H1 (cell line): ENCODE measurements at regions not wholly inside any gene's neighbourhood (a gene's known extent, or its start where the extent isn't known, plus 50 kb on each side); places are given as distances from the start of the nearest gene placed in this dataset.

Source experiments
- ASH2L ChIP-seq: fragments of 200-600, 300-600 bp; sonication (generic); IDR thresholded peaks from one replicate; pipeline ENCODE4 v1.7.1; 2017; ENCODE audit warnings: low read length
- EP300 ChIP-seq, 2 experiments: IDR thresholded peaks; 1 replicate in 1 of 2; 2 replicates in 1 of 2; pipeline ENCODE4 v1.6.1; 2011 to 2012; ENCODE audit warnings: low read depth in 2 of 2, low read length in 2 of 2, mild to moderate bottlenecking in 2 of 2, borderline replicate concordance in 1 of 2, inconsistent platforms in 1 of 2, moderate library complexity in 1 of 2
- EZH2 ChIP-seq: fragments of 200-600 bp; sonication (generic); IDR thresholded peaks from 2 replicates; pipeline ENCODE4 v1.7.1; 2012; ENCODE audit warnings: low read depth, mild to moderate bottlenecking, moderate library complexity, low read length, inconsistent platforms; ENCODE audit not compliant: severe bottlenecking
- GABPA ChIP-seq: IDR thresholded peaks from 2 replicates; pipeline ENCODE4 v1.6.1; 2011; ENCODE audit warnings: mild to moderate bottlenecking, low read length, moderate library complexity, borderline replicate concordance; ENCODE audit not compliant: insufficient read depth
- POLR2A ChIP-seq, 2 experiments: IDR thresholded peaks; 1 replicate in 1 of 2; 2 replicates in 1 of 2; pipeline ENCODE4 v1.6.1; 2011; ENCODE audit warnings: low read depth in 2 of 2, low read length in 2 of 2, mild to moderate bottlenecking in 2 of 2; ENCODE audit errors: control extremely low read depth in 1 of 2
- RFX5 ChIP-seq: IDR thresholded peaks from 2 replicates; pipeline ENCODE4 v1.6.1; 2011; ENCODE audit warnings: low read depth, low read length, improper control_type of control experiment, borderline replicate concordance
- SP2 ChIP-seq: IDR thresholded peaks from 2 replicates; pipeline ENCODE4 v1.6.1; 2012; ENCODE audit warnings: mild to moderate bottlenecking, low read length, inconsistent platforms
- TAF1 ChIP-seq: IDR thresholded peaks from 2 replicates; pipeline ENCODE4 v1.6.1; 2011; ENCODE audit warnings: mild to moderate bottlenecking, low read depth, low read length
- TCF12 ChIP-seq: IDR thresholded peaks from 2 replicates; pipeline ENCODE4 v1.6.1; 2011; ENCODE audit warnings: low read depth, mild to moderate bottlenecking, low read length
- YY1 ChIP-seq: IDR thresholded peaks from 2 replicates; pipeline ENCODE4 v1.6.1; 2011; ENCODE audit warnings: low read depth, mild to moderate bottlenecking, low read length
- ZNF274 ChIP-seq: IDR thresholded peaks from 2 replicates; pipeline ENCODE4 v1.7.0; 2012; ENCODE audit warnings: low read length, borderline replicate concordance; ENCODE audit errors: extremely low read depth
- TF ChIP-seq, protein P1 (sequence below), 3 experiments: IDR thresholded peaks; 1 replicate in 2 of 3; 2 replicates in 1 of 3; pipeline versions ENCODE4 v1.5.1 to v1.6.1; 2011; ENCODE audit warnings: low read length in 3 of 3, mild to moderate bottlenecking in 3 of 3, inconsistent platforms in 2 of 3, low read depth in 1 of 3, moderate library complexity in 1 of 3; ENCODE audit not compliant: insufficient read depth in 1 of 3; ENCODE audit errors: control extremely low read depth in 1 of 3

DNA sequence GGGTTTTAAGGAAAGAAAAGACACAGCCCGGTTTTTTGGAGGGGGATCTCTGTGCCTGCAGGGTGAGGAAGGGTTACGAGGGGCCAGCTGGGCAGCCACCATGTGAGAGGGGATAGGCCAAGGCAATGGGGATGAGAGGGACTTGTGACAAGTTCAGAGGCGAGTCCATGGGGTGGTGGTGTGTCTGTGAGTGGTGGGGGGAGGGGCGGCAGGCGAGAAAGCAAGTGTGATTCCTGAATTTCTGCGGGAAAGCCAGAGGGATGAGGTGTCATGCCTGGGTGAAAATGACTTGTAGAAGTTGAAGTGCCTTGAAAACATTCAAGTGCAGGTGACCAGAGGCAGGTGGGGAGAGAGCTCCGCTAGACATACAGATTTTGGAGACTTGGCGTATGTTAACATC, 61.0 kb upstream of the RNF32 start:
- TF ChIP-seq, protein P1, sequence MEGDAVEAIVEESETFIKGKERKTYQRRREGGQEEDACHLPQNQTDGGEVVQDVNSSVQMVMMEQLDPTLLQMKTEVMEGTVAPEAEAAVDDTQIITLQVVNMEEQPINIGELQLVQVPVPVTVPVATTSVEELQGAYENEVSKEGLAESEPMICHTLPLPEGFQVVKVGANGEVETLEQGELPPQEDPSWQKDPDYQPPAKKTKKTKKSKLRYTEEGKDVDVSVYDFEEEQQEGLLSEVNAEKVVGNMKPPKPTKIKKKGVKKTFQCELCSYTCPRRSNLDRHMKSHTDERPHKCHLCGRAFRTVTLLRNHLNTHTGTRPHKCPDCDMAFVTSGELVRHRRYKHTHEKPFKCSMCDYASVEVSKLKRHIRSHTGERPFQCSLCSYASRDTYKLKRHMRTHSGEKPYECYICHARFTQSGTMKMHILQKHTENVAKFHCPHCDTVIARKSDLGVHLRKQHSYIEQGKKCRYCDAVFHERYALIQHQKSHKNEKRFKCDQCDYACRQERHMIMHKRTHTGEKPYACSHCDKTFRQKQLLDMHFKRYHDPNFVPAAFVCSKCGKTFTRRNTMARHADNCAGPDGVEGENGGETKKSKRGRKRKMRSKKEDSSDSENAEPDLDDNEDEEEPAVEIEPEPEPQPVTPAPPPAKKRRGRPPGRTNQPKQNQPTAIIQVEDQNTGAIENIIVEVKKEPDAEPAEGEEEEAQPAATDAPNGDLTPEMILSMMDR (IDR thresholded peaks at IDR 0.05; ENCODE audit: control extremely low read depth in 1 of 3, insufficient read depth in 1 of 3, low read depth in 1 of 3, low read length in 3 of 3), result no peak
- TF ChIP-seq GABPA (no peak), TAF1 (no peak), TCF12 (no peak), EP300 (IDR thresholded peaks at IDR 0.05; ENCODE audit: borderline replicate concordance in 1 of 2, low read depth in 2 of 2, low read length in 2 of 2) (no peak), ASH2L (no peak), RFX5 (no peak), ZNF274 (no peak), POLR2A (IDR thresholded peaks at IDR 0.05; ENCODE audit: control extremely low read depth in 1 of 2, low read depth in 2 of 2, low read length in 2 of 2) (no peak), EZH2 (no peak), YY1 (no peak), SP2 (no peak)
